ENCODE measurements at regions not wholly inside any gene's neighbourhood (a gene's known extent, or its start where the extent isn't known, plus 50 kb on each side); places are given as distances from the start of the nearest gene placed in this dataset.

- TF ChIP-seq CTCF (IDR thresholded peaks at IDR 0.05) (no peak), POLR2A (IDR thresholded peaks at IDR 0.05) (no peak)
These were observed 461.4 kb downstream of the TSN start for GRCh38 chr2:122216901-122217300.

Measured in body of pancreas (tissue), 4 donors.